HG02763 (cell line): ENCODE measurements at regions not wholly inside any gene's neighbourhood (a gene's known extent, or its start where the extent isn't known, plus 50 kb on each side); places are given as distances from the start of the nearest gene placed in this dataset.
"Not testable (repeated sequence)": the region's sequence is repeated elsewhere in the genome, so short reads cannot be mapped to it uniquely, and the experiment has no call there.

ENCODE experiments used
- ATAC-seq: cut with Tn5 transposase; IDR thresholded peaks from one replicate; pipeline ENCODE4 v1.9.1; 2021; ENCODE audit warnings: mild to moderate bottlenecking, moderate library complexity; ENCODE audit not compliant: unreplicated experiment

- no peak for ATAC-seq
These were observed 380.1 kb downstream of the ALG10 start for GRCh38 chr12:34402228-34402898.

GRCh38 chr12:34402899-34403705 lies 380.8 kb downstream of the ALG10 start:
- no peak for ATAC-seq

- ATAC-seq, result no peak
These were observed 381.5 kb downstream of the ALG10 start for GRCh38 chr12:34403706-34404376.

- ATAC-seq, result no peak
These were observed 382.3 kb downstream of the ALG10 start for GRCh38 chr12:34404377-34405285.

GRCh38 chr12:34405286-34406227 lies 383.3 kb downstream of the ALG10 start:
- no peak for ATAC-seq

- ATAC-seq, result no peak
These were observed 384.1 kb downstream of the ALG10 start for GRCh38 chr12:34406228-34406995.

GRCh38 chr12:34406996-34407300 lies 384.7 kb downstream of the ALG10 start:
- ATAC-seq, result no peak

- ATAC-seq, result no peak
These were observed 385.5 kb downstream of the ALG10 start for GRCh38 chr12:34407813-34408212.

- ATAC-seq, result not testable (repeated sequence)
These were observed 409.2 kb downstream of the ALG10 start for GRCh38 chr12:34431509-34431908.
